ENCODE measurements at regions not wholly inside any gene's neighbourhood (a gene's known extent, or its start where the extent isn't known, plus 50 kb on each side); places are given as distances from the start of the nearest gene placed in this dataset.

GRCh38 chr1:212221801-212222200, 63.4 kb upstream of the PPP2R5A start:
- no peak for TF ChIP-seq CTCF (conservative IDR thresholded peaks at IDR 0.05; ENCODE audit: low read depth, low read length)

GRCh38 chr1:212224102-212224501, 61.1 kb upstream of the PPP2R5A start:
- H3K4me3 ChIP-seq (ENCODE audit: low read depth, low read length), result no peak overlapping the region
- no peak for TF ChIP-seq CTCF (conservative IDR thresholded peaks at IDR 0.05; ENCODE audit: low read depth, low read length)
- no peak for DNase-seq (ENCODE audit: low read depth)

More at GRCh38 chr1:212221801-212222200, 63.4 kb upstream of the PPP2R5A start:
- DNase-seq (ENCODE audit: low read depth), result no peak
- H3K4me3 ChIP-seq (ENCODE audit: low read depth, low read length), result no peak overlapping the region

GRCh38 chr1:212225416-212225815, 59.8 kb upstream of the PPP2R5A start:
- no peak overlapping the region for H3K4me3 ChIP-seq (ENCODE audit: low read depth, low read length)
- no peak for DNase-seq (ENCODE audit: low read depth)
- no peak for TF ChIP-seq CTCF (conservative IDR thresholded peaks at IDR 0.05; ENCODE audit: low read depth, low read length)

- no peak overlapping the region for H3K4me3 ChIP-seq (ENCODE audit: low read depth, low read length)
- TF ChIP-seq CTCF (conservative IDR thresholded peaks at IDR 0.05; ENCODE audit: low read depth, low read length), result no peak
- DNase-seq (ENCODE audit: low read depth), result no peak
These were observed 59.3 kb upstream of the PPP2R5A start for GRCh38 chr1:212225871-212226302.

- H3K4me3 ChIP-seq (ENCODE audit: low read depth, low read length), result no peak overlapping the region
- DNase-seq (ENCODE audit: low read depth), result no peak
- TF ChIP-seq CTCF (conservative IDR thresholded peaks at IDR 0.05; ENCODE audit: low read depth, low read length), result no peak
These were observed 58.7 kb upstream of the PPP2R5A start for GRCh38 chr1:212226467-212226866.

GRCh38 chr1:212228076-212228475, 57.1 kb upstream of the PPP2R5A start:
- no peak overlapping the region for H3K4me3 ChIP-seq (ENCODE audit: low read depth, low read length)
- TF ChIP-seq CTCF (conservative IDR thresholded peaks at IDR 0.05; ENCODE audit: low read depth, low read length), result no peak
- no peak for DNase-seq (ENCODE audit: low read depth)

GRCh38 chr1:212228591-212229119, 56.6 kb upstream of the PPP2R5A start:
- TF ChIP-seq CTCF (conservative IDR thresholded peaks at IDR 0.05; ENCODE audit: low read depth, low read length), result no peak
- H3K4me3 ChIP-seq (ENCODE audit: low read depth, low read length), result no peak overlapping the region
- DNase-seq (ENCODE audit: low read depth), result no peak
